Kidney (tissue), 13 donors: ENCODE measurements at regions not wholly inside any gene's neighbourhood (a gene's known extent, or its start where the extent isn't known, plus 50 kb on each side); places are given as distances from the start of the nearest gene placed in this dataset.

Experiments
- DNase-seq, 5 donors: peaks; one replicate each; pipeline ENCODE4 v3.0.0-alpha.2; 2013 to 2020
- FAIRE-seq: peaks from 2 replicates; lab custom pipeline; 2012; peaks lifted over from hg19 to GRCh38; lab: Jason Lieb, UNC
- H3K27ac ChIP-seq, 2 donors: one replicate each; pipeline ENCODE4 v1.7.0; 2013; ENCODE audit warnings: low read depth in 2 of 2, low read length in 2 of 2, inconsistent platforms in 1 of 2
- H3K27me3 ChIP-seq: one replicate; pipeline ENCODE4 v1.7.1; 2013; ENCODE audit warnings: low read length, inconsistent platforms; ENCODE audit not compliant: control insufficient read depth, insufficient read depth
- H3K36me3 ChIP-seq, 3 donors: one replicate each; pipeline versions ENCODE4 v1.7.0 to v1.7.1; 2013; ENCODE audit warnings: low read length in 3 of 3, control low read depth in 1 of 3, inconsistent platforms in 1 of 3; ENCODE audit not compliant: insufficient read depth in 3 of 3, control insufficient read depth in 2 of 3
- H3K4me1 ChIP-seq, 3 donors: one replicate each; pipeline versions ENCODE4 v1.7.0 to v1.7.1; 2013; ENCODE audit warnings: low read length in 3 of 3, inconsistent platforms in 1 of 3, low read depth in 1 of 3; ENCODE audit not compliant: control insufficient read depth in 2 of 3, insufficient read depth in 2 of 3
- H3K4me3 ChIP-seq, 3 donors: one replicate each; pipeline versions ENCODE4 v1.7.0 to v1.8.1; 2013; ENCODE audit warnings: low read length in 3 of 3, control low read depth in 1 of 3, inconsistent platforms in 1 of 3
- H3K9ac ChIP-seq, 3 donors: one replicate each; pipeline versions ENCODE4 v1.7.0 to v1.7.1; 2013; ENCODE audit warnings: low read length in 3 of 3, control low read depth in 1 of 3, inconsistent platforms in 1 of 3
- H3K9me3 ChIP-seq, 3 donors: one replicate each; pipeline versions ENCODE4 v1.7.0 to v1.7.1; 2013; ENCODE audit warnings: low read length in 3 of 3, control low read depth in 1 of 3, inconsistent platforms in 1 of 3; ENCODE audit not compliant: control insufficient read depth in 2 of 3, insufficient read depth in 1 of 3
- CTCF ChIP-seq: IDR thresholded peaks from 3 replicates; pipeline ENCODE4 v1.5.1; 2012; ENCODE audit warnings: mild to moderate bottlenecking, moderate library complexity, borderline replicate concordance; ENCODE audit not compliant: insufficient read depth; ENCODE audit errors: extremely low read depth
- intact Hi-C: fragments of 100-400 bp; cut with DNase I; formaldehyde crosslinking; loops from one replicate; pipeline ENCODE4 v1.11.1; 2022
- donor health status: control.
- donor health status: control.
- donor health status: control.
- donor health status: control.
- donor health status: control.
- donor health status: DM: yes; HTN: yes; CAD: no.
- donor health status: Normal renal cell carcinoma (clear cell type).

GRCh38 chr11:98703779-98704556 lies 316.8 kb upstream of the CNTN5 start:
- Histone ChIP-seq H3K36me3 (no peaks in the 10 kb centered on the region), H3K27me3 (no peaks in the 10 kb centered on the region), H3K27ac (no peak overlapping the region), H3K4me1 (no peaks in the 10 kb centered on the region), H3K9me3 (no peaks in the 10 kb centered on the region), H3K9ac (no peak overlapping the region), H3K4me3 (no peak overlapping the region)
- intact Hi-C loops: no loop called here
- no peak for FAIRE-seq
- no peak for TF ChIP-seq CTCF
- no peak for DNase-seq

GRCh38 chr11:98710026-98710425 lies 310.7 kb upstream of the CNTN5 start:
- no peak for TF ChIP-seq CTCF

DNA sequence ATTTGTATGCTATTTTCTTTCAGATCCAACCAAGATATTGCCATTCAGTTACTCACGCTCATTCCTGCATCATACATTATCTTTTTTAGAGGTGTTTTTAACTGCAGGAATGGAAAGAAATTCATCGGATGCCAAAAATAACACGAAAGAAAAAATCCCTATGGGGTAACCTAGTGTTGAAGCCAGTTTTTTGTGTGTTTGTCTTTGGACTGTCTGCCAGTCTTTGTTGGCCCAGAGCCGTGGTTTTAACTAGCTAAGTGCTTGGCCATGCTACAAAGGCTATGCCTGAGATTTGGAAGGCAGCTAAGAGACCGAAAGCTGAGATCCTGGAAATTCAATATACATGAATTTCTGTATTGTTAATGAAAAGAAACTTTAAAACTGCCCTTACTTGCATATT lies 309.8 kb upstream of the CNTN5 start:
- TF ChIP-seq CTCF: no peak
- H3K4me3 ChIP-seq: no peak overlapping the region
- H3K4me1 ChIP-seq: no peaks in the 10 kb centered on the region
- no peaks in the 10 kb centered on the region for H3K36me3 ChIP-seq
- H3K9ac ChIP-seq: no peak overlapping the region
- H3K9me3 ChIP-seq: peaks cover 0 to 4% (median 0%) of the 10 kb centered on the region in 3 donors
- H3K27ac ChIP-seq: no peak overlapping the region
- no peak for DNase-seq
- no peaks in the 10 kb centered on the region for H3K27me3 ChIP-seq
- FAIRE-seq: no peak
- intact Hi-C loops: no loop called here

More at GRCh38 chr11:98710026-98710425, 310.7 kb upstream of the CNTN5 start:
- no peak overlapping the region for H3K27ac ChIP-seq
- no peaks in the 10 kb centered on the region for H3K27me3 ChIP-seq
- H3K4me1 ChIP-seq: no peaks in the 10 kb centered on the region
- FAIRE-seq (no peak), DNase-seq (no peak)
- no peak overlapping the region for H3K9ac ChIP-seq
- H3K4me3 ChIP-seq: no peak overlapping the region
- peaks cover 0 to 4% (median 0%) of the 10 kb centered on the region in 3 donors for H3K9me3 ChIP-seq
- intact Hi-C loops: no loop called here
- no peaks in the 10 kb centered on the region for H3K36me3 ChIP-seq

- Histone ChIP-seq H3K27me3 (no peaks in the 10 kb centered on the region), H3K36me3 (no peaks in the 10 kb centered on the region), H3K4me1 (no peaks in the 10 kb centered on the region), H3K9ac (no peak overlapping the region), H3K4me3 (no peak overlapping the region), H3K9me3 (no peaks in the 10 kb centered on the region), H3K27ac (no peak overlapping the region)
- TF ChIP-seq CTCF: no peak
- DNase-seq (no peak), FAIRE-seq (no peak)
- intact Hi-C loops: no loop called here
These were observed 299.8 kb upstream of the CNTN5 start for GRCh38 chr11:98720951-98721350.
